ENCODE measurements at regions not wholly inside any gene's neighbourhood (a gene's known extent, or its start where the extent isn't known, plus 50 kb on each side); places are given as distances from the start of the nearest gene placed in this dataset.

- no peak for DNase-seq (ENCODE audit: unreplicated experiment)
- H3K27ac Mint-ChIP-seq (ENCODE audit: low read depth, unreplicated experiment), result no peak overlapping the region
- no peaks in the 10 kb centered on the region for H3K9me3 Mint-ChIP-seq (ENCODE audit: unreplicated experiment)
- no peak overlapping the region for H3K4me3 Mint-ChIP-seq (ENCODE audit: unreplicated experiment)
- H3K4me1 Mint-ChIP-seq (ENCODE audit: insufficient read depth, unreplicated experiment), result no peaks in the 10 kb centered on the region
- no peaks in the 10 kb centered on the region for H3K36me3 Mint-ChIP-seq (ENCODE audit: insufficient read depth, unreplicated experiment)
- no peaks in the 10 kb centered on the region for H3K27me3 Mint-ChIP-seq (ENCODE audit: insufficient read depth, unreplicated experiment)
- TF ChIP-seq CTCF (IDR thresholded peaks at IDR 0.05; ENCODE audit: unreplicated experiment), result no peak
- CTCF ChIA-PET, result interaction anchor here (0.7 to 5.6 kb wide), 23 partner anchors 11 to 964 kb away, joined by 3 to 85 read pairs (median 6); partner anchors contain the start of gene ABHD13
- intact Hi-C loops (cut with micrococcal nuclease), result loop anchor here (10.0 kb wide), 1 partner anchor 502 kb away; no protein-coding TSS in a partner anchor
- POLR2A ChIA-PET, result interaction anchor here (1.0 kb wide), 1 partner anchor 8 kb away, joined by 3 read pairs; no protein-coding TSS in a partner anchor
- BruUV-seq (replicated peaks), result no TSS peak
Measured at GRCh38 chr13:108156749-108157148, 58.6 kb downstream of the LIG4 start.

GRCh38 chr13:108155185-108156106, 59.9 kb downstream of the LIG4 start:
- intact Hi-C loops (cut with micrococcal nuclease), result loop anchor here (1.0 to 10.0 kb wide), 3 partner anchors 501 to 944 kb away; no protein-coding TSS in a partner anchor
- no peaks in the 10 kb centered on the region for H3K27me3 Mint-ChIP-seq (ENCODE audit: insufficient read depth, unreplicated experiment)

GRCh38 chr13:108154421-108154858, 60.9 kb downstream of the LIG4 start:
- DNase-seq (ENCODE audit: unreplicated experiment), result no peak
- CTCF ChIA-PET, result interaction anchor here (0.6 to 5.6 kb wide), 33 partner anchors 9 to 961 kb away, joined by 3 to 85 read pairs (median 4); no protein-coding TSS in a partner anchor
- intact Hi-C loops (cut with micrococcal nuclease), result loop anchor here (10.0 kb wide), 1 partner anchor 500 kb away; no protein-coding TSS in a partner anchor
- Mint-ChIP-seq H3K27me3 (ENCODE audit: insufficient read depth, unreplicated experiment) (no peaks in the 10 kb centered on the region), H3K4me3 (ENCODE audit: unreplicated experiment) (no peak overlapping the region), H3K9me3 (ENCODE audit: unreplicated experiment) (no peaks in the 10 kb centered on the region), H3K27ac (ENCODE audit: low read depth, unreplicated experiment) (no peak overlapping the region), H3K36me3 (ENCODE audit: insufficient read depth, unreplicated experiment) (no peaks in the 10 kb centered on the region), H3K4me1 (ENCODE audit: insufficient read depth, unreplicated experiment) (no peaks in the 10 kb centered on the region)
- no TSS peak for BruUV-seq (replicated peaks)
- POLR2A ChIA-PET, result no interaction called here
- no peak for TF ChIP-seq CTCF (IDR thresholded peaks at IDR 0.05; ENCODE audit: unreplicated experiment)

More at GRCh38 chr13:108155185-108156106, 59.9 kb downstream of the LIG4 start:
- BruUV-seq (replicated peaks), result no TSS peak
- ChIA-PET POLR2A (interaction anchor here (0.7 to 1.0 kb wide), 3 partner anchors 10 to 783 kb away, joined by 3 read pairs; no protein-coding TSS in a partner anchor), CTCF (interaction anchor here (0.6 to 5.6 kb wide), 78 partner anchors 8 to 963 kb away, joined by 3 to 85 read pairs (median 4); partner anchors contain the start of gene ABHD13)
- Mint-ChIP-seq H3K27ac (ENCODE audit: low read depth, unreplicated experiment) (no peak overlapping the region), H3K9me3 (ENCODE audit: unreplicated experiment) (no peaks in the 10 kb centered on the region), H3K36me3 (ENCODE audit: insufficient read depth, unreplicated experiment) (no peaks in the 10 kb centered on the region), H3K4me3 (ENCODE audit: unreplicated experiment) (no peak overlapping the region), H3K4me1 (ENCODE audit: insufficient read depth, unreplicated experiment) (no peaks in the 10 kb centered on the region)
- peak; percentile 69 for TF ChIP-seq CTCF (IDR thresholded peaks at IDR 0.05; ENCODE audit: unreplicated experiment)
- DNase-seq (ENCODE audit: unreplicated experiment), result peak; percentile 67

GRCh38 chr13:108146642-108147041, 68.7 kb downstream of the LIG4 start:
- intact Hi-C loops (cut with micrococcal nuclease), result no loop called here
- CTCF ChIA-PET, result interaction anchor here (0.6 to 5.3 kb wide), 3 partner anchors 8 to 578 kb away, joined by 3 to 37 read pairs (median 3); no protein-coding TSS in a partner anchor
- H3K27ac Mint-ChIP-seq (ENCODE audit: low read depth, unreplicated experiment), result no peak overlapping the region
- H3K4me1 Mint-ChIP-seq (ENCODE audit: insufficient read depth, unreplicated experiment), result no peaks in the 10 kb centered on the region
- H3K4me3 Mint-ChIP-seq (ENCODE audit: unreplicated experiment), result no peak overlapping the region
- BruUV-seq (replicated peaks), result no TSS peak
- no peak for TF ChIP-seq CTCF (IDR thresholded peaks at IDR 0.05; ENCODE audit: unreplicated experiment)
- peaks cover 11% of the 10 kb centered on the region for H3K27me3 Mint-ChIP-seq (ENCODE audit: insufficient read depth, unreplicated experiment)
- H3K9me3 Mint-ChIP-seq (ENCODE audit: unreplicated experiment), result peaks cover 13% of the 10 kb centered on the region
- POLR2A ChIA-PET, result no interaction called here
- no peak for DNase-seq (ENCODE audit: unreplicated experiment)
- no peaks in the 10 kb centered on the region for H3K36me3 Mint-ChIP-seq (ENCODE audit: insufficient read depth, unreplicated experiment)

Data from MCF 10A (cell line).